Thoracic aorta (tissue), 2 donors: ENCODE measurements at regions not wholly inside any gene's neighbourhood (a gene's known extent, or its start where the extent isn't known, plus 50 kb on each side); places are given as distances from the start of the nearest gene placed in this dataset.
A peak's percentile ranks its signal among the peaks of the same experiment; 100 is the strongest.

Experiments used
- ATAC-seq: fragments of 150-250 bp; one replicate; pipeline ENCODE4 v1.8.0; 2017; ENCODE audit warnings: low read depth; ENCODE audit not compliant: insufficient number of reproducible peaks, low FRiP score
- DNase-seq: peaks from one replicate; pipeline ENCODE4 v3.0.0-alpha.2; 2020; ENCODE audit warnings: low spot score
- H3K27ac ChIP-seq, 2 donors: fragments of 200-600 bp; sonication (generic); 1 replicate in 1 of 2; 2 replicates in 1 of 2; pipeline ENCODE4 v1.5.1; 2016; ENCODE audit warnings: mild to moderate bottlenecking in 2 of 2, moderate library complexity in 2 of 2
- H3K27me3 ChIP-seq: fragments of 200-600 bp; sonication (generic); replicated peaks from 2 replicates; pipeline ENCODE4 v1.6.0; 2016; ENCODE audit warnings: mild to moderate bottlenecking; ENCODE audit not compliant: insufficient read depth
- H3K36me3 ChIP-seq: fragments of 200-600 bp; sonication (generic); one replicate; pipeline ENCODE4 v1.5.1; 2016
- H3K4me1 ChIP-seq, 2 donors: fragments of 200-600 bp; sonication (generic); 1 replicate in 1 of 2; 2 replicates in 1 of 2; pipeline versions ENCODE4 v1.5.1 to v1.6.0; 2016; ENCODE audit warnings: low read depth in 2 of 2, mild to moderate bottlenecking in 1 of 2; ENCODE audit not compliant: control insufficient read depth in 1 of 2
- H3K4me3 ChIP-seq: fragments of 200-600 bp; sonication (generic); 2 replicates; pipeline ENCODE4 v1.5.1; 2016; ENCODE audit warnings: mild to moderate bottlenecking
- H3K9me3 ChIP-seq: fragments of 200-600 bp; sonication (generic); 2 replicates; pipeline ENCODE4 v1.5.1; 2016
- CTCF ChIP-seq: fragments of 200-600 bp; sonication (generic); IDR thresholded peaks from one replicate; pipeline ENCODE4 v1.5.1; 2019; ENCODE audit warnings: antibody characterized with exemption

DNA sequence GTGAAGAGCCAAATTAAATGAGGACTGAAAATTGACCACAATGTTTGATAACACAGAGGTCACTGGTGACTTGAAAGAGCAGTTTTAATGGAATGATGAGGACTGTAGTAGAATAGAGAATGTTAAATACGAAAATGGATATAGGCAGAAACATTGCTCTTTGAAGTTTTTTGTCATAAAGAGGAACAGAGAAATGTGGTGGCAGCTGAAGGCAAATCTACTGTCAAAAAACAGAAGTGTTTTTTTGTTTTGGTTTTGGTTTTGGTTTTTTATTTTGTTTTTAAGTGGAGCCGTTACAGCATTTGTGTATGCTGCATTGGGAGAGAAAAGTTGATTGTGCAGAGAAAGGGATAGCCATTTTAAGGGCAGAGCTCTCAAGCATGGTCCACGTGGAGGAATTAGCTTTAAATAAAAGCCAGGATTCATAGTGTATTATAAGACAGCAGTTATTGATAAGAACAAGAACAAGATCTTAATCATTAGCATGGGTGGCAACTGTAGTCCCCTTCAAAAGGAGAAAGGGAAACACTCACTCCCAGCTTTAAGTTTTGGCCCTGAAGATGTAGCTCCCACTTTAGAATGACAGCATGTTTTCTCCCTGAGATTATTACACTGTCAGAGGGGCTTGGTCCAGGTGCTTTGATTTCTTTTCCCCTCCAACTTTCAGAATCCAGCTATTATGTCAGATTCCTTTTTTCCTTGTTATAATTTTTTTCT is 156.7 kb upstream of the BET1 start:
- Histone ChIP-seq H3K27me3 (no peaks in the 10 kb centered on the region), H3K4me3 (peak overlapping the region; percentile 35), H3K4me1 (no peaks in the 10 kb centered on the region), H3K36me3 (no peaks in the 10 kb centered on the region), H3K9me3 (no peaks in the 10 kb centered on the region), H3K27ac (no peak overlapping the region)
- TF ChIP-seq CTCF: no peak
- DNase-seq (no peak), ATAC-seq (no peak)

- H3K36me3 ChIP-seq: no peaks in the 10 kb centered on the region
- H3K27ac ChIP-seq: no peak overlapping the region
- DNase-seq (no peak), ATAC-seq (no peak)
- no peaks in the 10 kb centered on the region for H3K4me1 ChIP-seq
- no peaks in the 10 kb centered on the region for H3K9me3 ChIP-seq
- no peak overlapping the region for H3K4me3 ChIP-seq
- no peaks in the 10 kb centered on the region for H3K27me3 ChIP-seq
- no peak for TF ChIP-seq CTCF
These were observed 157.3 kb upstream of the BET1 start for GRCh38 chr7:94161476-94161875.

- Histone ChIP-seq H3K27ac (no peak overlapping the region), H3K36me3 (no peaks in the 10 kb centered on the region), H3K9me3 (no peaks in the 10 kb centered on the region), H3K4me1 (no peaks in the 10 kb centered on the region), H3K27me3 (no peaks in the 10 kb centered on the region), H3K4me3 (no peak overlapping the region)
- TF ChIP-seq CTCF: no peak
- no peak for ATAC-seq
- DNase-seq: no peak
These were observed 165.5 kb upstream of the BET1 start for GRCh38 chr7:94169682-94170081.

DNA sequence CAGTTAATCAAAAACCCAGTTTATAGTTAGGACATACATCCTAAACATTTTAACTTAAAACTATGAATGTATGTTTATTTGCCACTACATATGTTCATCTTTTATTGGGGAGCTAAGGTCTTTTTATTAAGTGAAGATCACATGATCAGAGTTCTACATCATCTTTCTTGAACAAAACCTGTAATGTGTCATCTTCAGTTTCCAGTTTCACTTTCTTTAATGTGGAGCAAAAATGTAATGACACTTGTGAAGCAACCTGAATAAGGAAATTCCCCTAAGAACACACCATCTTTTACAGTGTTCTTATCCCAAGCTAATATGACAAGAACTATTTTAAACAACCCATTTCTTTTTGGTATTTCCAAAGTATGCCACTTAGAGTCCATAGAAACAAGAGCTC is 166.7 kb upstream of the BET1 start:
- no peak for TF ChIP-seq CTCF
- Histone ChIP-seq H3K27me3 (no peaks in the 10 kb centered on the region), H3K4me1 (peaks cover 0 to 4% of the 10 kb centered on the region in 2 donors), H3K36me3 (no peaks in the 10 kb centered on the region), H3K4me3 (no peak overlapping the region), H3K27ac (no peak overlapping the region), H3K9me3 (no peaks in the 10 kb centered on the region)
- no peak for ATAC-seq
- no peak for DNase-seq

DNA sequence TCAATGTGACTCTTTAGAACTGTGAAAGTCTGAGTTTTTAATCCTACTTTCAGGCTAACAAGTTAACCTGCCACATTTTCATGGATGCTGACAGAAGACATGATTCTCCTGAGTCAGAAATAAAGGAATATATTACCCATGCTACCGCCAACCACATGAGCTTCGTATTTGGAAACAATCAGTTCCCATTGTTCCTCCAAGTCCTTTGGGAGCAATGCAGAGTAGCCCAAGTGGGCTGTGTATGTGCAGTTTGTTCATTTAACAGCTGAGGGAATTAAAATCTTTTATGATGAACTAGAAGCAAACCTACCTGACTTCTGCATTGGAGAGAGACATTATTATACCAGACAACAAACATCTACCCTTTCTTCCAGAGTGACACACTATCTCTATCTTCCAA is 169.3 kb upstream of the BET1 start:
- no peaks in the 10 kb centered on the region for H3K9me3 ChIP-seq
- H3K4me1 ChIP-seq: peaks cover 0 to 4% of the 10 kb centered on the region in 2 donors
- no peak for ATAC-seq
- DNase-seq: no peak
- no peak for TF ChIP-seq CTCF
- no peaks in the 10 kb centered on the region for H3K36me3 ChIP-seq
- no peak overlapping the region for H3K27ac ChIP-seq
- no peaks in the 10 kb centered on the region for H3K27me3 ChIP-seq
- H3K4me3 ChIP-seq: no peak overlapping the region
